HL-60 (cell line): ENCODE measurements at regions not wholly inside any gene's neighbourhood (a gene's known extent, or its start where the extent isn't known, plus 50 kb on each side); places are given as distances from the start of the nearest gene placed in this dataset.

ENCODE experiments used
- DNase-seq, 2 experiments: peaks; one replicate each; pipeline ENCODE4 v3.0.0-alpha.2; 2010 to 2020; ENCODE audit warnings: low read depth in 1 of 2, low spot score in 1 of 2
- H3K27ac ChIP-seq: fragments of 250-450 bp; sonication (Bioruptor Pico); replicated peaks from 2 replicates; pipeline ENCODE4 v1.5.1; 2020; ENCODE audit warnings: mild to moderate bottlenecking, moderate library complexity
- H3K27me3 ChIP-seq: fragments of 250-450 bp; sonication (Bioruptor Pico); 2 replicates; pipeline ENCODE4 v1.5.1; 2021; ENCODE audit warnings: mild to moderate bottlenecking, moderate library complexity; ENCODE audit not compliant: insufficient read depth, poor library complexity, severe bottlenecking
- H3K4me3 ChIP-seq: replicated peaks from 2 replicates; pipeline ENCODE4 v1.5.1; 2011; ENCODE audit warnings: mild to moderate bottlenecking, control low read depth, low read length; ENCODE audit not compliant: insufficient read depth
- CTCF ChIP-seq: IDR thresholded peaks from one replicate; pipeline ENCODE4 v1.5.1; 2011; ENCODE audit warnings: low read length, control low read depth, inconsistent platforms; ENCODE audit not compliant: insufficient read depth
- GABPA ChIP-seq: IDR thresholded peaks from 2 replicates; pipeline ENCODE4 v1.6.1; 2012; ENCODE audit warnings: low read depth
- POLR2AphosphoS5 ChIP-seq: IDR thresholded peaks from 2 replicates; pipeline ENCODE4 v1.6.1; 2012; ENCODE audit warnings: low read depth
- SPI1 ChIP-seq: IDR thresholded peaks from 2 replicates; pipeline ENCODE4 v1.6.1; 2012; ENCODE audit warnings: low read depth, mild to moderate bottlenecking, borderline replicate concordance
- TF ChIP-seq, protein P1 (sequence below): IDR thresholded peaks from 2 replicates; pipeline ENCODE4 v1.6.1; 2012; ENCODE audit warnings: low read depth; ENCODE audit not compliant: insufficient replicate concordance

- no peak overlapping the region for H3K27ac ChIP-seq
- no peak overlapping the region for H3K4me3 ChIP-seq
- no peaks in the 10 kb centered on the region for H3K27me3 ChIP-seq
- TF ChIP-seq, protein P1, sequence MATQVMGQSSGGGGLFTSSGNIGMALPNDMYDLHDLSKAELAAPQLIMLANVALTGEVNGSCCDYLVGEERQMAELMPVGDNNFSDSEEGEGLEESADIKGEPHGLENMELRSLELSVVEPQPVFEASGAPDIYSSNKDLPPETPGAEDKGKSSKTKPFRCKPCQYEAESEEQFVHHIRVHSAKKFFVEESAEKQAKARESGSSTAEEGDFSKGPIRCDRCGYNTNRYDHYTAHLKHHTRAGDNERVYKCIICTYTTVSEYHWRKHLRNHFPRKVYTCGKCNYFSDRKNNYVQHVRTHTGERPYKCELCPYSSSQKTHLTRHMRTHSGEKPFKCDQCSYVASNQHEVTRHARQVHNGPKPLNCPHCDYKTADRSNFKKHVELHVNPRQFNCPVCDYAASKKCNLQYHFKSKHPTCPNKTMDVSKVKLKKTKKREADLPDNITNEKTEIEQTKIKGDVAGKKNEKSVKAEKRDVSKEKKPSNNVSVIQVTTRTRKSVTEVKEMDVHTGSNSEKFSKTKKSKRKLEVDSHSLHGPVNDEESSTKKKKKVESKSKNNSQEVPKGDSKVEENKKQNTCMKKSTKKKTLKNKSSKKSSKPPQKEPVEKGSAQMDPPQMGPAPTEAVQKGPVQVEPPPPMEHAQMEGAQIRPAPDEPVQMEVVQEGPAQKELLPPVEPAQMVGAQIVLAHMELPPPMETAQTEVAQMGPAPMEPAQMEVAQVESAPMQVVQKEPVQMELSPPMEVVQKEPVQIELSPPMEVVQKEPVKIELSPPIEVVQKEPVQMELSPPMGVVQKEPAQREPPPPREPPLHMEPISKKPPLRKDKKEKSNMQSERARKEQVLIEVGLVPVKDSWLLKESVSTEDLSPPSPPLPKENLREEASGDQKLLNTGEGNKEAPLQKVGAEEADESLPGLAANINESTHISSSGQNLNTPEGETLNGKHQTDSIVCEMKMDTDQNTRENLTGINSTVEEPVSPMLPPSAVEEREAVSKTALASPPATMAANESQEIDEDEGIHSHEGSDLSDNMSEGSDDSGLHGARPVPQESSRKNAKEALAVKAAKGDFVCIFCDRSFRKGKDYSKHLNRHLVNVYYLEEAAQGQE, result no peak
- TF ChIP-seq GABPA, result no peak
- TF ChIP-seq SPI1, result no peak
- no peak for TF ChIP-seq CTCF
- no peak for TF ChIP-seq POLR2AphosphoS5
- no peak for DNase-seq
Observed at GRCh38 chrX:84690228-84690627, 188.0 kb upstream of the HDX start.

- no peak for DNase-seq
- H3K4me3 ChIP-seq, result no peak overlapping the region
- TF ChIP-seq SPI1, result no peak
- TF ChIP-seq CTCF, result no peak
- TF ChIP-seq, protein P1, result no peak
- no peak for TF ChIP-seq GABPA
- no peak for TF ChIP-seq POLR2AphosphoS5
- H3K27ac ChIP-seq, result no peak overlapping the region
- H3K27me3 ChIP-seq, result no peaks in the 10 kb centered on the region
Observed at GRCh38 chrX:84709987-84710386, 207.7 kb upstream of the HDX start.

GRCh38 chrX:84710611-84711010 lies 208.4 kb upstream of the HDX start:
- H3K4me3 ChIP-seq, result no peak overlapping the region
- no peak for DNase-seq
- H3K27me3 ChIP-seq, result no peaks in the 10 kb centered on the region
- no peak for TF ChIP-seq CTCF
- no peak overlapping the region for H3K27ac ChIP-seq

DNA sequence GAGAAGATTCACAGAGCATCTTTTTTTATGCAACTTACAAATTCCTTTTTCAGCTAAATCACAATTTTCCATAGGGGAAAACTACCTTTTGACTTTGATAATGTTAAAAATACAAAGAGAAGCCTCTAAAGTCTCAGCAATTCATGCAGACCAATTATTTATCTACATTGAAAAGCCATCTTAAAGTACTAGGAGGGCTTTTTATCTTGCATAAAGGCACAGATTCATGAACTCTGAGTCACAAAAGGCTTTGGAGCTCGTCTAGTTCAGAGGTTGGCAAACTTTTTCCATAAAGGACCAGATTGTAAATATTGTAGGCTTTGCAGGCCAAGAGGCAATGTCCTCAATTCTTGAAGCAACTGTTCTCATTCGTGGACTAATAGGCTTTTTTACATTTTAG lies 210.4 kb upstream of the HDX start:
- DNase-seq, result no peak
- TF ChIP-seq SPI1 (no peak), POLR2AphosphoS5 (no peak), CTCF (no peak), GABPA (no peak)
- TF ChIP-seq, protein P1, result no peak
- no peaks in the 10 kb centered on the region for H3K27me3 ChIP-seq

More for the DNA sequence above, 210.4 kb upstream of the HDX start:
- H3K27ac ChIP-seq, result no peak overlapping the region
- H3K4me3 ChIP-seq, result no peak overlapping the region
